Liver (tissue), 8 donors: ENCODE measurements at regions not wholly inside any gene's neighbourhood (a gene's known extent, or its start where the extent isn't known, plus 50 kb on each side); places are given as distances from the start of the nearest gene placed in this dataset.

Experiments
- DNase-seq: peaks from one replicate; pipeline ENCODE4 v3.0.0-alpha.2; 2017; ENCODE audit warnings: low spot score
- H3K27ac ChIP-seq, 2 donors: one replicate each; pipeline ENCODE4 v1.7.0; 2013; ENCODE audit warnings: inconsistent platforms in 2 of 2, low read length in 2 of 2, control low read depth in 1 of 2, low read depth in 1 of 2, mild to moderate bottlenecking in 1 of 2
- H3K27me3 ChIP-seq, 4 donors: one replicate each; pipeline versions ENCODE4 v1.6.1 to v1.7.0; 2013; ENCODE audit warnings: low read length in 3 of 4, inconsistent platforms in 1 of 4, mild to moderate bottlenecking in 1 of 4, moderate library complexity in 1 of 4; ENCODE audit not compliant: control insufficient read depth in 4 of 4, insufficient read depth in 4 of 4
- H3K36me3 ChIP-seq, 4 donors: one replicate each; pipeline versions ENCODE4 v1.6.1 to v1.7.0; 2013; ENCODE audit warnings: low read length in 3 of 4, mild to moderate bottlenecking in 3 of 4, low read depth in 1 of 4, moderate library complexity in 1 of 4; ENCODE audit not compliant: control insufficient read depth in 4 of 4, insufficient read depth in 3 of 4
- H3K4me1 ChIP-seq, 4 donors: one replicate each; pipeline versions ENCODE4 v1.6.1 to v1.7.0; 2013; ENCODE audit warnings: low read length in 3 of 4, mild to moderate bottlenecking in 3 of 4, moderate library complexity in 1 of 4; ENCODE audit not compliant: control insufficient read depth in 4 of 4, insufficient read depth in 4 of 4
- H3K4me3 ChIP-seq, 3 donors: one replicate each; pipeline versions ENCODE4 v1.6.1 to v1.7.0; 2013; ENCODE audit warnings: low read length in 3 of 3, control low read depth in 1 of 3, low read depth in 1 of 3, mild to moderate bottlenecking in 1 of 3
- H3K9ac ChIP-seq, 2 donors: one replicate each; pipeline ENCODE4 v1.7.0; 2013; ENCODE audit warnings: low read length in 2 of 2, mild to moderate bottlenecking in 2 of 2, moderate library complexity in 2 of 2, control low read depth in 1 of 2, low read depth in 1 of 2
- H3K9me3 ChIP-seq, 4 donors: one replicate each; pipeline versions ENCODE4 v1.6.1 to v1.7.0; 2013; ENCODE audit warnings: low read length in 3 of 4; ENCODE audit not compliant: control insufficient read depth in 4 of 4
- EGR1 ChIP-seq, 2 donors: IDR thresholded peaks; 2 replicates each; pipeline ENCODE4 v1.6.1; 2016 to 2018; ENCODE audit warnings: antibody characterized with exemption in 2 of 2, low read depth in 2 of 2
- FOXA2 ChIP-seq: IDR thresholded peaks from 2 replicates; pipeline ENCODE4 v1.6.1; 2016; ENCODE audit warnings: antibody characterized with exemption
- HNF4A ChIP-seq, 2 donors: conservative IDR thresholded peaks; 2 replicates each; pipeline ENCODE4 v1.6.1; 2016; ENCODE audit warnings: antibody characterized with exemption in 2 of 2, mild to moderate bottlenecking in 2 of 2
- HNF4G ChIP-seq: IDR thresholded peaks from 2 replicates; pipeline ENCODE4 v1.6.1; 2016; ENCODE audit warnings: antibody characterized with exemption
- JUND ChIP-seq, 2 donors: IDR thresholded peaks; 2 replicates each; pipeline ENCODE4 v1.6.1; 2016; ENCODE audit warnings: antibody characterized with exemption in 2 of 2
- NR2F2 ChIP-seq: IDR thresholded peaks from 2 replicates; pipeline ENCODE4 v1.6.1; 2016; ENCODE audit warnings: antibody characterized with exemption
- RAD21 ChIP-seq, 2 donors: IDR thresholded peaks; 2 replicates each; pipeline ENCODE4 v1.6.1; 2016; ENCODE audit warnings: antibody characterized with exemption in 2 of 2, mild to moderate bottlenecking in 2 of 2
- RXRA ChIP-seq, 2 donors: IDR thresholded peaks; 2 replicates each; pipeline ENCODE4 v1.6.1; 2017 to 2018; ENCODE audit warnings: antibody characterized with exemption in 2 of 2, mild to moderate bottlenecking in 1 of 2
- SP1 ChIP-seq: IDR thresholded peaks from 2 replicates; pipeline ENCODE4 v1.6.1; 2018; ENCODE audit warnings: antibody characterized with exemption, mild to moderate bottlenecking
- TAF1 ChIP-seq: conservative IDR thresholded peaks from 2 replicates; pipeline ENCODE4 v1.6.1; 2016; ENCODE audit warnings: antibody characterized with exemption, mild to moderate bottlenecking
- WGBS: extraction: QIAGEN DNeasy Blood & Tissue Kit; methylation state at CpG from one replicate; pipeline ENCODE4 v1.1.7; 2013; 5-methylcytosine and 5-hydroxymethylcytosine counted together
- TF ChIP-seq, protein P1 (sequence below): IDR thresholded peaks from 2 replicates; pipeline ENCODE4 v1.6.1; 2016; ENCODE audit warnings: antibody characterized with exemption
- TF ChIP-seq, protein P2 (sequence below): IDR thresholded peaks from 2 replicates; pipeline ENCODE4 v1.6.1; 2016; ENCODE audit warnings: antibody characterized with exemption
- TF ChIP-seq, protein P3 (sequence below): IDR thresholded peaks from 2 replicates; pipeline ENCODE4 v1.6.1; 2016; ENCODE audit warnings: antibody characterized with exemption
- TF ChIP-seq, protein P4 (sequence below): IDR thresholded peaks from 2 replicates; pipeline ENCODE4 v1.6.1; 2016; ENCODE audit warnings: antibody characterized with exemption, mild to moderate bottlenecking
- TF ChIP-seq, protein P5 (sequence below): fragments of 150-350 bp; IDR thresholded peaks from 2 replicates; pipeline ENCODE4 v1.5.1; 2017; ENCODE audit warnings: improper control_type of control experiment, low read depth, low read length; ENCODE audit not compliant: missing input control
- donor health status: healthy.
- donor health status: healthy.
- donor health status: healthy.
- donor health status: healthy.
- donor health status: healthy.

DNA sequence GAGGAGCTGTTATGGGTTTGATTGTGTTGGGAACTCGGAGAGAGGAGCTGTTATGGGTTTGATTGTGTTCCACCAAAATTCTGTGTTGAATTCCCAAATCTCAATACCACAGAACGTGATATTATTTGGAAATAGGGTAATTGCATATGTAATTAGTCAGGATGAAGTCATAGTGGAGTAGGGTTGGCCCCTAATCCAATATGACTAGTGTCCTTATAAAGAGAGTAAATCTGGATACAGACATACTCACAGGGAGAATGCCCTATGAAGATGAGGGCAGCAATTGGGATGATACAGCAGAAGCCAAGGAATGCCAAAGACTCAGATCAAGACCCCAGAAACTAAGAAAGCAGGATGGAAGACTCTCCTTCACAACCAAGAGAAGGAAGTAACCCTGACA lies 1023.2 kb upstream of the ZEB2 start:
- Histone ChIP-seq H3K4me1 (no peaks in the 10 kb centered on the region), H3K9ac (no peak overlapping the region), H3K36me3 (no peaks in the 10 kb centered on the region), H3K27ac (no peak overlapping the region), H3K27me3 (peaks cover 0 to 2% (median 0%) of the 10 kb centered on the region in 4 donors), H3K4me3 (no peak overlapping the region), H3K9me3 (no peaks in the 10 kb centered on the region)
- DNase-seq: no peak
- TF ChIP-seq, protein P1, sequence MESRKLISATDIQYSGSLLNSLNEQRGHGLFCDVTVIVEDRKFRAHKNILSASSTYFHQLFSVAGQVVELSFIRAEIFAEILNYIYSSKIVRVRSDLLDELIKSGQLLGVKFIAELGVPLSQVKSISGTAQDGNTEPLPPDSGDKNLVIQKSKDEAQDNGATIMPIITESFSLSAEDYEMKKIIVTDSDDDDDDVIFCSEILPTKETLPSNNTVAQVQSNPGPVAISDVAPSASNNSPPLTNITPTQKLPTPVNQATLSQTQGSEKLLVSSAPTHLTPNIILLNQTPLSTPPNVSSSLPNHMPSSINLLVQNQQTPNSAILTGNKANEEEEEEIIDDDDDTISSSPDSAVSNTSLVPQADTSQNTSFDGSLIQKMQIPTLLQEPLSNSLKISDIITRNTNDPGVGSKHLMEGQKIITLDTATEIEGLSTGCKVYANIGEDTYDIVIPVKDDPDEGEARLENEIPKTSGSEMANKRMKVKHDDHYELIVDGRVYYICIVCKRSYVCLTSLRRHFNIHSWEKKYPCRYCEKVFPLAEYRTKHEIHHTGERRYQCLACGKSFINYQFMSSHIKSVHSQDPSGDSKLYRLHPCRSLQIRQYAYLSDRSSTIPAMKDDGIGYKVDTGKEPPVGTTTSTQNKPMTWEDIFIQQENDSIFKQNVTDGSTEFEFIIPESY: no peak
- TF ChIP-seq, protein P2, sequence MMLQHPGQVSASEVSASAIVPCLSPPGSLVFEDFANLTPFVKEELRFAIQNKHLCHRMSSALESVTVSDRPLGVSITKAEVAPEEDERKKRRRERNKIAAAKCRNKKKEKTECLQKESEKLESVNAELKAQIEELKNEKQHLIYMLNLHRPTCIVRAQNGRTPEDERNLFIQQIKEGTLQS: no peak
- TF ChIP-seq, protein P3, sequence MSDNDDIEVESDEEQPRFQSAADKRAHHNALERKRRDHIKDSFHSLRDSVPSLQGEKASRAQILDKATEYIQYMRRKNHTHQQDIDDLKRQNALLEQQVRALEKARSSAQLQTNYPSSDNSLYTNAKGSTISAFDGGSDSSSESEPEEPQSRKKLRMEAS: no peak
- no peak for TF ChIP-seq TAF1
- TF ChIP-seq HNF4A (conservative IDR thresholded peaks at IDR 0.05): no peak
- no peak for TF ChIP-seq RXRA (IDR thresholded peaks at IDR 0.05)
- TF ChIP-seq, protein P4, sequence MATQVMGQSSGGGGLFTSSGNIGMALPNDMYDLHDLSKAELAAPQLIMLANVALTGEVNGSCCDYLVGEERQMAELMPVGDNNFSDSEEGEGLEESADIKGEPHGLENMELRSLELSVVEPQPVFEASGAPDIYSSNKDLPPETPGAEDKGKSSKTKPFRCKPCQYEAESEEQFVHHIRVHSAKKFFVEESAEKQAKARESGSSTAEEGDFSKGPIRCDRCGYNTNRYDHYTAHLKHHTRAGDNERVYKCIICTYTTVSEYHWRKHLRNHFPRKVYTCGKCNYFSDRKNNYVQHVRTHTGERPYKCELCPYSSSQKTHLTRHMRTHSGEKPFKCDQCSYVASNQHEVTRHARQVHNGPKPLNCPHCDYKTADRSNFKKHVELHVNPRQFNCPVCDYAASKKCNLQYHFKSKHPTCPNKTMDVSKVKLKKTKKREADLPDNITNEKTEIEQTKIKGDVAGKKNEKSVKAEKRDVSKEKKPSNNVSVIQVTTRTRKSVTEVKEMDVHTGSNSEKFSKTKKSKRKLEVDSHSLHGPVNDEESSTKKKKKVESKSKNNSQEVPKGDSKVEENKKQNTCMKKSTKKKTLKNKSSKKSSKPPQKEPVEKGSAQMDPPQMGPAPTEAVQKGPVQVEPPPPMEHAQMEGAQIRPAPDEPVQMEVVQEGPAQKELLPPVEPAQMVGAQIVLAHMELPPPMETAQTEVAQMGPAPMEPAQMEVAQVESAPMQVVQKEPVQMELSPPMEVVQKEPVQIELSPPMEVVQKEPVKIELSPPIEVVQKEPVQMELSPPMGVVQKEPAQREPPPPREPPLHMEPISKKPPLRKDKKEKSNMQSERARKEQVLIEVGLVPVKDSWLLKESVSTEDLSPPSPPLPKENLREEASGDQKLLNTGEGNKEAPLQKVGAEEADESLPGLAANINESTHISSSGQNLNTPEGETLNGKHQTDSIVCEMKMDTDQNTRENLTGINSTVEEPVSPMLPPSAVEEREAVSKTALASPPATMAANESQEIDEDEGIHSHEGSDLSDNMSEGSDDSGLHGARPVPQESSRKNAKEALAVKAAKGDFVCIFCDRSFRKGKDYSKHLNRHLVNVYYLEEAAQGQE: no peak
- TF ChIP-seq RAD21 (IDR thresholded peaks at IDR 0.05): no peak
- no peak for TF ChIP-seq SP1
- TF ChIP-seq, protein P5, sequence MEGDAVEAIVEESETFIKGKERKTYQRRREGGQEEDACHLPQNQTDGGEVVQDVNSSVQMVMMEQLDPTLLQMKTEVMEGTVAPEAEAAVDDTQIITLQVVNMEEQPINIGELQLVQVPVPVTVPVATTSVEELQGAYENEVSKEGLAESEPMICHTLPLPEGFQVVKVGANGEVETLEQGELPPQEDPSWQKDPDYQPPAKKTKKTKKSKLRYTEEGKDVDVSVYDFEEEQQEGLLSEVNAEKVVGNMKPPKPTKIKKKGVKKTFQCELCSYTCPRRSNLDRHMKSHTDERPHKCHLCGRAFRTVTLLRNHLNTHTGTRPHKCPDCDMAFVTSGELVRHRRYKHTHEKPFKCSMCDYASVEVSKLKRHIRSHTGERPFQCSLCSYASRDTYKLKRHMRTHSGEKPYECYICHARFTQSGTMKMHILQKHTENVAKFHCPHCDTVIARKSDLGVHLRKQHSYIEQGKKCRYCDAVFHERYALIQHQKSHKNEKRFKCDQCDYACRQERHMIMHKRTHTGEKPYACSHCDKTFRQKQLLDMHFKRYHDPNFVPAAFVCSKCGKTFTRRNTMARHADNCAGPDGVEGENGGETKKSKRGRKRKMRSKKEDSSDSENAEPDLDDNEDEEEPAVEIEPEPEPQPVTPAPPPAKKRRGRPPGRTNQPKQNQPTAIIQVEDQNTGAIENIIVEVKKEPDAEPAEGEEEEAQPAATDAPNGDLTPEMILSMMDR: no peak
- TF ChIP-seq EGR1 (IDR thresholded peaks at IDR 0.05; ENCODE audit: low read depth in 2 of 2): no peak
- TF ChIP-seq FOXA2: no peak
- no peak for TF ChIP-seq JUND (IDR thresholded peaks at IDR 0.05)
- no peak for TF ChIP-seq NR2F2
- 64% methylated on average over 2 of the region's 2 CpGs for WGBS

DNA sequence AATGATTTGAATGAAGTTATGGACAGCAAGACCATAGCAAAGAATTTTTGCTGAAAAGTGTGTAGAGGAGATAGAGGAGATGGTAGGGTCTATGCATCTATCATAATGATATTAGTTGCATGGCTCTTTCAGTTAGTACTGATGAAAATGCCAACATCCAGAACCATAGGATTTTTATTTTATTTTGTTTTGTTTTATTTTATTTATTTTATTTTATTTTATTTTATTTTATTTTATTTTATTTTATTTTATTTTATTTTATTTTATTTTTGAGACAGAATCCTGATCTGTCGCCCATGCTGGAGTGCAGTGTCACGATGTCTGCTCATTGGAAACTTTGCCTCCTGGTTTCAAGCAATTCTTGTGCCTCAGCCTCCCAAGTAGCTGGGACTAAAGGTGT lies 1021.1 kb upstream of the ZEB2 start:
- WGBS: 90% methylated on average over 2 of the region's 2 CpGs
- TF ChIP-seq, protein P3: no peak
- TF ChIP-seq HNF4G: no peak
- TF ChIP-seq, protein P1: no peak
- no peak for TF ChIP-seq TAF1
- no peaks in the 10 kb centered on the region for H3K9me3 ChIP-seq
- H3K9ac ChIP-seq: no peak overlapping the region
- H3K27me3 ChIP-seq: peaks cover 0 to 2% (median 0%) of the 10 kb centered on the region in 4 donors
- no peak overlapping the region for H3K4me3 ChIP-seq
- no peak overlapping the region for H3K27ac ChIP-seq
- no peaks in the 10 kb centered on the region for H3K36me3 ChIP-seq
- DNase-seq: no peak
- H3K4me1 ChIP-seq: no peaks in the 10 kb centered on the region
